ENCODE measurements at regions not wholly inside any gene's neighbourhood (a gene's known extent, or its start where the extent isn't known, plus 50 kb on each side); places are given as distances from the start of the nearest gene placed in this dataset.

GRCh38 chr14:82223276-82223675 lies 689.6 kb upstream of the SEL1L start:
- TF ChIP-seq, protein P1, sequence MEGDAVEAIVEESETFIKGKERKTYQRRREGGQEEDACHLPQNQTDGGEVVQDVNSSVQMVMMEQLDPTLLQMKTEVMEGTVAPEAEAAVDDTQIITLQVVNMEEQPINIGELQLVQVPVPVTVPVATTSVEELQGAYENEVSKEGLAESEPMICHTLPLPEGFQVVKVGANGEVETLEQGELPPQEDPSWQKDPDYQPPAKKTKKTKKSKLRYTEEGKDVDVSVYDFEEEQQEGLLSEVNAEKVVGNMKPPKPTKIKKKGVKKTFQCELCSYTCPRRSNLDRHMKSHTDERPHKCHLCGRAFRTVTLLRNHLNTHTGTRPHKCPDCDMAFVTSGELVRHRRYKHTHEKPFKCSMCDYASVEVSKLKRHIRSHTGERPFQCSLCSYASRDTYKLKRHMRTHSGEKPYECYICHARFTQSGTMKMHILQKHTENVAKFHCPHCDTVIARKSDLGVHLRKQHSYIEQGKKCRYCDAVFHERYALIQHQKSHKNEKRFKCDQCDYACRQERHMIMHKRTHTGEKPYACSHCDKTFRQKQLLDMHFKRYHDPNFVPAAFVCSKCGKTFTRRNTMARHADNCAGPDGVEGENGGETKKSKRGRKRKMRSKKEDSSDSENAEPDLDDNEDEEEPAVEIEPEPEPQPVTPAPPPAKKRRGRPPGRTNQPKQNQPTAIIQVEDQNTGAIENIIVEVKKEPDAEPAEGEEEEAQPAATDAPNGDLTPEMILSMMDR (IDR thresholded peaks at IDR 0.05) = no peak
- TF ChIP-seq EP300 (IDR thresholded peaks at IDR 0.05) (no peak), POLR2AphosphoS5 (IDR thresholded peaks at IDR 0.05) (no peak), POLR2A (IDR thresholded peaks at IDR 0.05) (no peak)

All from sigmoid colon (tissue), 4 donors.